Activated effector memory CD4-positive, alpha-beta T cell treated with Interleukin-2 at 50 U/mL for 16 hours (primary cell): ENCODE measurements at regions not wholly inside any gene's neighbourhood (a gene's known extent, or its start where the extent isn't known, plus 50 kb on each side); places are given as distances from the start of the nearest gene placed in this dataset.
"Not testable (repeated sequence)": the region's sequence is repeated elsewhere in the genome, so short reads cannot be mapped to it uniquely, and the experiment has no call there.

Experiments
- DNase-seq: peaks from one replicate; pipeline ENCODE4 v3.0.0-alpha.2; 2020

GRCh38 chr1:219432191-219432606 lies 180.7 kb downstream of the ZC3H11B start:
- no peak for DNase-seq

DNA sequence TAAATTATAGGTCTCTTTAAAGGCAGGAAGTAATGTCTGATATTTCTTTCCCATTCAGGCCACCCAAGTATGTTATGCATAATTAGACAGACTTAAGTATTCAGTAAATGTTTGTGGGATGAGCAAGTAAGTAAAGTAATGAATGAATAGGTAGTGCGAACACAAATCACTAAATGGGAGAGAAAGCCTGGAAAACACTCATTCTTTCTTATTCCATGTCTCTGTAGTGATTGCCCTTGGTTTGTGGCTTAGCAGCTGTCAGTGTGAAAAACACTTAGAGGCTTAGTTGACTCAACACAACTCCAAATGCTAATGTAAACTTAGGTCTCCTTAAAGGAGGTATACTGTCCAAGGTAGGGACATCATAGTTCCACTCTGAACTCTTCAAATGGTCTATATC lies 182.5 kb downstream of the ZC3H11B start:
- DNase-seq: no peak

GRCh38 chr1:219428651-219429050 lies 184.3 kb downstream of the ZC3H11B start:
- no peak for DNase-seq

DNA sequence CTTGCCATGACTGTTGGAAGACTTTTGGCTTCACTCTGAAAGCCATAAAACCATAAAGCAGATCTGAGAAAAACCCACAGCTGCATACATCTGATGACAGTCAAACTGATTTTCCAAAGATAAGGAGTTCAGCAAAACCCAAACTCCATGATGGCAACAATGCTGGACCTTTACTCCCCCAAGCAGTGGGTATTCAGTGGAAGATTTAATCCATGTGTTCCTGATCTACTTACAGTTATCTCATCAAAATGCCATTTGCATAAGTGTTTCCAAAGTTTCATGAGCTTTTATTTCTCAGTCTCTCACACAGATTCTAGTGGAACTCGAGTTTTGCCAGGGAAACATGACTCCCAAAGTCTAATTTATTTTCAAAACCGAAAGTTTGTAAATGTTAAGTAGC lies 184.9 kb downstream of the ZC3H11B start:
- DNase-seq: no peak

DNA sequence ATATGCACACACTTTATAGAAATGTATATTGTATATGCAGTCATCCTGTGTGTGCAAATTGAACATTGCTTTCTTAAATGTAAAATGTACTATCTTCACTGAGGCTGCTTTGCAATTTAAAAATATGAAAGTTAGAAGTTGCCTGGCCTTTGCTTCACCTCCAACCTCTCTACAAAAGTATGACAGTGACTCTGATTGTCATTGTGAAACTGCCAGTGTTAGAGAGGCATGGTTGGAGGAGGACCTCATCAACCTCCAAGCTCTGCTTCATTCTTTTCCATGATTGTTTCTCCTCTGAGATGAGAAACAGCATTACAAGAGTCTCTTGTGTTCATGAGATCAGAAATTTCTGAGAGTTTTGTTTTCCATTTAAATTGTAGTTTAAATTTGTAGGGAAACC lies 185.5 kb downstream of the ZC3H11B start:
- no peak for DNase-seq

GRCh38 chr1:219422811-219423598 lies 189.9 kb downstream of the ZC3H11B start:
- DNase-seq: no peak

DNA sequence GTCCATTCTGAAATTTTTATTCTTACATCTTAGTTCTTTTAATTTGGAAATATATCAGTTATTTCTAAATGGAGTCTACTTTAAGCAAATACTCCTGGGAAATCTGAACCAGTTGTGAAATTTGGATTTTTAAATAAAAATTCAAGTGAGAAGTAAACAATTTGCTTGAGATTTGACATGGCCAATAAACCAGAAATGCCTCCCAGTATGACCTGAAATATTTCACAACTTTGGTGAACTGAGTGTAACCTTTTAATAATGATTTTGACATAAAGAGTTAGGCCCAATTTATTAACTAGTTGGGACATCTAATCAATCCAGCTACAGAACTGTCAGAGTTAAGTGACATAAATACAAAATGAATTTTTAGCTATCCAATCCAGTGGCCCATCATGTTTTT lies 192.0 kb downstream of the ZC3H11B start:
- no peak for DNase-seq

- DNase-seq: no peak
These were observed 193.0 kb downstream of the ZC3H11B start for GRCh38 chr1:219419860-219420259.

DNA sequence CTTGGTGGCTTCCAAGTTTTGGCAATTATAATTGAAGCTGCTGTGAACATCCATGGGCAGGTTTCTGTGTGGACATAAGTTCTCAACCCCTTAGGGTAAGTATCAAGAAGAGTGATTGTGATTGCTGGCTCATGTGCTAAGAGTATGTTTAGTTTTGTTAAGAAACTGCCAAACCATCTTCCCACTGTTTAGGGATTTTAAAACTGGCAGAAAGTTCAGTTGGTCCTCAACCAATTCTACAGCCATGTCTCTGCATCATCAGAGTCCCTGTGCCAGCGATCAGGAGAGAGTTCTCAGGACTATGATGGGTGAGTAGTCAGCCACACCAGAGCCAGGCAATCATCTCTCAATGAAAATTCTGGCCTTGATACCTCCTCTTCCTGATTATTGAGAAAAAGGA lies 193.8 kb downstream of the ZC3H11B start:
- no peak for DNase-seq

GRCh38 chr1:219417610-219418009 lies 195.3 kb downstream of the ZC3H11B start:
- no peak for DNase-seq

DNA sequence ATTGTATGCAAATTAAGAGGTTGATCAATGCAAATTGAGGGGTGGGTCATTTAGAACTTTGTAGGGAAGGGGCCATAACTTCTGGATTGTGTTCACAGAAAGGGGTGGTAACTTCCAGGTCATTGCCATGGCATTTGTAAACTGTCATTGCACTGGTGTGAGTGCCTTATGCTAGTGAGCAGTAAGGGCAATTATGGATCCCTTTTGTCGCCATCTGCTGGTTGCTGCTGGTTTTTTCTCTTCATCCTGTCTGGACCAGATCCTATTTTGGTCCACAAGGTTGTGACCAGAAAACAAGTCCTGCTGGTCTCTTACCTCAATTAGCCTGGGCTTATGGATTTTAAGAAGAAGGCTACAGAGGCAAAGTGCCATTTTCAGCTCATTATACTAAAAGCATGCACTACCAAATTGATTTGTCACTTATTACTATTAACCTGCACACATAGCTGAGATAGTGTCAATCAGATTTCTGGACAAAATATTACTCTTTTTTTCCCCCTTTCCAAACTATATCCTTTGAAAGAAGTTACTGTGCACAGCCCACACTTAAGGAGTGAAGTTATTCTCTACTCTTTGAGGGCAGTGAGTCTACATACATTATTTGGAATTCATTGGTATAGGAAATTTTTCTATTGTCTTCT lies 196.2 kb downstream of the ZC3H11B start:
- peak; percentile 13 for DNase-seq

GRCh38 chr1:219415915-219416314 lies 197.0 kb downstream of the ZC3H11B start:
- no peak for DNase-seq

GRCh38 chr1:219415433-219415832 lies 197.5 kb downstream of the ZC3H11B start:
- DNase-seq: no peak

DNA sequence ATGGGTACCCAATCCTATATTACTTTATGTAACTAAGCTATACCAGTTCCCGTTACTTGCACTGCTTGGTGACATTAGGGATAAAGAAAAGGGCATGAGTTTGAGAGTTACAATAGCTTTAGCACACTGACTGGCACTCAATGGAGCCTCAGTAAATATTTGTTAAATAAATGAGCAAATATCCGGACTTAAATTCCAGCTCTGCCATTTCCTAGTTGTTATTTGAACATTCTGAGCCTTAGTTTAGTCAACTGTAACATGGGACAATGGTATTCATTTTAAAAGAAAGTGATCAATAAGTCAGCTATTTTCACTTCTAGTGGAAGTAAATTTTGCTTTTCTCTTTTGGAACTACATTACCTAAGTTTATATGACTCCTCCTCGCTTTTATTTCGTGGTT lies 198.7 kb downstream of the ZC3H11B start:
- no peak for DNase-seq

DNA sequence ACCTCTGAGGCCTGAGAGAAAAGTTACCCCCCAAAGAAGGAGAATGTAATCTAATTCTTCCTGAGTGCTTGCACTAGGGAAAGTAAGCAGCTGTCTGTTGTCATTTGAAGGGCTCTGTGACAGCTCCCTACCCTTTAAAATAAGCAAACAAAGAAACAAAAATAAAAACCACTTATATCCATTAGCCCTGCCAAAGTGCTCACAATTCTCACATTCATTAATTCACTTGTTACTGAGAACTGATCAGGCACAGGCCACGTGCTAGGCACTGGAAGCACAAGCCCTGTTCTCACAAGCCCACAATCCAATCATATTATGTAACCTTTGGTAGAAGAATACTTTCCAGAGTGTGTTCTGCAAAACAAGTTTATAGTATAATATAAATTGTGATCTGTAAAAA lies 199.4 kb downstream of the ZC3H11B start:
- DNase-seq: no peak

- no peak for DNase-seq
These were observed 200.1 kb downstream of the ZC3H11B start for GRCh38 chr1:219412772-219413171.

DNA sequence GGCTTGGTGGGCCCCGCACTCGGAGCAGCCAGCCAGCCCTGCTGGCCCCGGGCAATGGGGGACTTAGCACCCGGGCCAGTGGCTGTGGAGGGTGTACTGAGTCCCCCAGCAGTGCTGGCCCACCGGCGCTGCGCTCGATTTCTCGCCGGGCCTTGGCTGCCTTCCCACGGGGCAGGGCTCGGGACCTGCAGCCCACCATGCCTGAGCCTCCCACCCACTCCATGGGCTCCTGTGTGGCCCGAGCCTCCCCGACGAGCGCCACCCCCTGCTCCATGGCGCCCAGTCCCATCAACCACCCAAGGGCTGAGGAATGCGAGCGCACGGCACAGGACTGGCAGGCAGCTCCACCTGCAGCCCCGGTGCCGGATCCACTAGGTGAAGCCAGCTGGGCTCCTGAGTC lies 202.2 kb downstream of the ZC3H11B start:
- not testable (repeated sequence) for DNase-seq

DNA sequence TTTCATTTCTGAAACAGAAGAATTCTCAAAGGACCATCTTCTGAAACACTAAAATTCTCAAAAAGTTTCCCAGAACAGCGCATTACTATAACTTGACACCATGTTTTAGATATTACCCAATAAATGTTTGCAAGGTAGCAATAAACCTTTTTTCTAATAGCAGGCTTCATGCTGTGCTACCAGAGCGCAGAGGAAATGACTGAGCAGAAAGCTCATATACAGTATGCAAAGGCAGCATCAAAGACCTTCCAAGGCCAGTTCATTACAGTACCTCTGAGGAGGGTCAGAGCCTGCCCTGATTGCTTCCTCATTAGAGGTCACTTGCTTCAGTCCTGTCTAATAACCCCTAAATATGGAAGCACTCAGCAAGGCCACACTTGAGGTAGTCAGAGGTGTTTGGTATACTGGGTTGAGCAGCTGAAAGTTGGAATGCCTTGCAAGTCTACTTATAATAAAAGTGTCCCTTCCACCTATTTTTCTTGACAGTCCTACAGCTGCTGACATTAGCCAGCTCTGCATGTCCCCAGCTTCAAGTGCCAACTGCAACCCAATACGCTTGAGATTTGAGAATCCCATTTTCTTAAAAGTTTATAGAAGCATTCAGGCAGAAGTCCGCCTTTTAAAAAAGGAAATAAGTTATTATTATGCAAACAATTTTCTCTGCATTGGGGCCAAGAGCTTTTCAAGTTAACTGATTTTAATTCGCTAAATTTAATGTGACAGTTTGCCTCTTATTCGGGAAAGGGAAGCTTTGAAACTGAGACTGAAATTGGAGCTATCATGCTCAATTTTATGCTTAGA lies 207.2 kb downstream of the ZC3H11B start:
- no peak for DNase-seq

GRCh38 chr1:219404629-219405028 lies 208.3 kb downstream of the ZC3H11B start:
- no peak for DNase-seq

DNA sequence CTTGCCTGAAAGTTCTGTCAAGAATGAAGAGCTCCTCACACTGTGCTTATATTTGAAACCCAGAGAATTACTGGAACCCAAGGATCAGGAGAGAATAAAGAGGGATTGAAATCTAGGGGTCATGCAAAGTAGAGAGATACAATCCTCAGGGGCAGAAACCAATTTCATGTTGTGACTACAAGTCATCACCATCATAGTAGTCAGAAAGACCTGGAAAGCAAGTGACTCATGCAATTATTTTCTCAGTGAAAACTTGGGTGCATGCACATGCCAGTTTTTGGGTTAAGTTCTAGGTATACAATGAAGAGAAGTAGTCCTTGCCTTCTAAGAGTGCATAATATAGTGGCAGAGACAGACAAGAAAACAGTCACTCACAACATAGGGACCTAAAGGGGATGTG lies 210.0 kb downstream of the ZC3H11B start:
- DNase-seq: no peak

- no peak for DNase-seq
These were observed 210.9 kb downstream of the ZC3H11B start for GRCh38 chr1:219401724-219402625.

DNA sequence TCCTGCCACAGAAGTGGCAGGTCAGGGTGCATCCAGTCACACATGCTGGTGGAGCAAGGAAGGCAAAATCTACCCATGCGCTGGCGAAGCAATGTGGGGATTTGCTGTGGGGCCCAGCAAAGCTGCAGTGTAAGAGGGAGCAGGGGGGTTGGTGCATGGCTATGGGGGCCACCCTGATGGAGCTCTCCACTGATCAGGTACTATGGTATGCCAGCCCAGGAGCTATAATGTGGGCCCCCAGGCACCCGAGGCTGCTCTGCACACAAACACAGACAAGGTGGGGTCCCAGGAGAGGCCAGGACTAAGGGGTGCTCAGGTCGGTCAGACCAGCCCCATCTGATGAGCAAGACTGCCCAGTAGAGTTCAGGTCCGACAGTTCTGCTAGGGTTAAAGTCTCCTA lies 213.5 kb downstream of the ZC3H11B start:
- DNase-seq: no peak
